K562 (cell line): ENCODE measurements at regions not wholly inside any gene's neighbourhood (a gene's known extent, or its start where the extent isn't known, plus 50 kb on each side); places are given as distances from the start of the nearest gene placed in this dataset.

Experiments used
- CEBPB ChIP-seq: fragments of 450-650 bp; IDR thresholded peaks from 2 replicates; pipeline ENCODE4 v1.6.1; 2016; ENCODE audit warnings: missing genetic modification characterization, missing compliant biosample characterization
- CHD4 ChIP-seq: fragments of 200-600 bp; sonication (generic); IDR thresholded peaks from 3 replicates; pipeline ENCODE4 v1.6.1; 2012; ENCODE audit warnings: low read depth, mild to moderate bottlenecking, mixed read lengths, low read length, inconsistent platforms; ENCODE audit not compliant: insufficient read depth, insufficient replicate concordance, poor library complexity, severe bottlenecking
- CREB1 ChIP-seq, 2 experiments: sonication (generic) in 1 of 2; formaldehyde crosslinking in 1 of 2; IDR thresholded peaks; 2 replicates each; pipeline versions ENCODE4 v1.6.1 to v1.8.0; 2012 to 2022; ENCODE audit warnings: inconsistent platforms in 1 of 2, mild to moderate bottlenecking in 1 of 2, missing genetic modification reagents in 1 of 2, moderate library complexity in 1 of 2
- GTF2F1 ChIP-seq: IDR thresholded peaks from 2 replicates; pipeline ENCODE4 v1.6.1; 2011; ENCODE audit warnings: low read depth, low read length, improper control_type of control experiment
- HDGF ChIP-seq: fragments of 450-650 bp; IDR thresholded peaks from 2 replicates; pipeline ENCODE4 v1.6.1; 2016
- HNRNPUL1 ChIP-seq: fragments of 200-400 bp; formaldehyde crosslinking; IDR thresholded peaks from 2 replicates; pipeline ENCODE4 v1.6.1; 2017; ENCODE audit warnings: low read length
- JUNB ChIP-seq: fragments of 450-650 bp; formaldehyde crosslinking; conservative IDR thresholded peaks from 2 replicates; pipeline ENCODE4 v1.4.0; 2020; ENCODE audit warnings: mild to moderate bottlenecking
- NCOA1 ChIP-seq: fragments of 450-650 bp; IDR thresholded peaks from 2 replicates; pipeline ENCODE4 v1.6.1; 2016; ENCODE audit warnings: low read depth
- POLR2A ChIP-seq: fragments of 450-650 bp; conservative IDR thresholded peaks from 2 replicates; pipeline ENCODE4 v1.6.1; 2016
- RAD21 ChIP-seq, 2 experiments: fragments of 250-450 bp in 1 of 2; fragments of 450-650 bp in 1 of 2; sonication (Bioruptor Pico) in 1 of 2; formaldehyde crosslinking in 1 of 2; IDR thresholded peaks in 1 of 2; conservative IDR thresholded peaks in 1 of 2; 2 replicates each; pipeline versions ENCODE4 v1.4.0 to v1.8.0; 2020 to 2022; ENCODE audit warnings: mild to moderate bottlenecking in 2 of 2, moderate library complexity in 1 of 2
- ZNF445 ChIP-seq: fragments of 250-450 bp; sonication (Bioruptor Pico); IDR thresholded peaks from 2 replicates; pipeline ENCODE4 v1.4.0; 2020; ENCODE audit warnings: low read depth, mild to moderate bottlenecking, moderate library complexity
- ZZZ3 ChIP-seq: fragments of 450-650 bp; IDR thresholded peaks from 2 replicates; pipeline ENCODE4 v1.6.1; 2016; ENCODE audit warnings: antibody characterized with exemption, mild to moderate bottlenecking, moderate library complexity
- TF ChIP-seq, protein P1 (sequence below): sonication (generic); formaldehyde crosslinking; IDR thresholded peaks from 2 replicates; pipeline ENCODE4 v1.9.0; 2022; ENCODE audit warnings: mild to moderate bottlenecking, missing genetic modification reagents

DNA sequence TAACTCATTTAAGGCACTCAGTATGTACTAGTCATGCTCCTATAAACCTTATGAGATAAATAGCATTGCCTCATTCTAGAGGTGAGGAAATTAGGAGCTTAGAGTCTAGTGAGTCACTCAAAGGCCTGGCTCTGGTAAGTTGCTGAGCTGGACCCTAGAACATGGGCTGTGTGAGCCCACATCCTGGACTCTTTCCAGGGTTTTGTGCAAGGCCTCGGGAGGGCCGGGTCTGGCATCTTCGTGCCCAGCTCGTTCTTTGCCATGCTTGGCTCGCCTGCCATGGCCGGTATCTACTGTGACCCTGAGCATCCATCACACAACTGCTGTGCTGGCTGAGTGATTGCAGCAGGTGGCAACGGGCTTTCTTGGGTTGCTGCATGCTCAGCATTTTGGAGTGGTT is 168.0 kb downstream of the LPIN1 start:
- TF ChIP-seq ZZZ3 (no peak), HDGF (no peak), CREB1 (IDR thresholded peaks at IDR 0.05) (no peak), CREB1 (CRISPR knock-in tag; IDR thresholded peaks at IDR 0.05) (no peak), POLR2A (no peak), HNRNPUL1 (no peak), RAD21 (CRISPR knock-in tag; conservative IDR thresholded peaks at IDR 0.05 in 1 of 2, IDR thresholded peaks at IDR 0.05 in 1 of 2) (no peak), GTF2F1 (no peak), JUNB (CRISPR knock-in tag) (no peak), CEBPB (tag) (peak; percentile 57; the same call in 1 of the 2 replicates), CHD4 (no peak), ZNF445 (CRISPR knock-in tag) (no peak), NCOA1 (no peak)
- TF ChIP-seq, protein P1, sequence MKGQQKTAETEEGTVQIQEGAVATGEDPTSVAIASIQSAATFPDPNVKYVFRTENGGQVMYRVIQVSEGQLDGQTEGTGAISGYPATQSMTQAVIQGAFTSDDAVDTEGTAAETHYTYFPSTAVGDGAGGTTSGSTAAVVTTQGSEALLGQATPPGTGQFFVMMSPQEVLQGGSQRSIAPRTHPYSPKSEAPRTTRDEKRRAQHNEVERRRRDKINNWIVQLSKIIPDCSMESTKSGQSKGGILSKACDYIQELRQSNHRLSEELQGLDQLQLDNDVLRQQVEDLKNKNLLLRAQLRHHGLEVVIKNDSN (CRISPR knock-in tag): no peak
